Activated T-helper 2 cell treated with anti-CD3 and anti-CD28 coated beads, Interferon-gamma antibody, Interleukin-2, Interleukin-4, amounts not matched to agents 10 μg/mL and 5 μg/mL and 100 μg/mL, durations not matched to agents 14 hours and 24 hours and 36 hours (primary cell): ENCODE measurements at regions not wholly inside any gene's neighbourhood (a gene's known extent, or its start where the extent isn't known, plus 50 kb on each side); places are given as distances from the start of the nearest gene placed in this dataset.

Experiments
- DNase-seq: peaks from one replicate; pipeline ENCODE4 v3.0.0; 2021; ENCODE audit warnings: low spot score
- H3K27ac Mint-ChIP-seq: one replicate; pipeline ENCODE4 v1.8.0; 2021; ENCODE audit warnings: mixed read lengths
- H3K27me3 Mint-ChIP-seq: one replicate; pipeline ENCODE4 v1.8.0; 2021; ENCODE audit warnings: low read depth, mixed read lengths
- H3K36me3 Mint-ChIP-seq: one replicate; pipeline ENCODE4 v1.8.0; 2021; ENCODE audit warnings: low read depth, mixed read lengths
- H3K4me1 Mint-ChIP-seq: one replicate; pipeline ENCODE4 v1.8.0; 2021; ENCODE audit warnings: low read depth, mixed read lengths
- H3K4me3 Mint-ChIP-seq: one replicate; pipeline ENCODE4 v1.8.0; 2021; ENCODE audit warnings: low read depth, mild to moderate bottlenecking, moderate library complexity, mixed read lengths
- H3K9me3 Mint-ChIP-seq: one replicate; pipeline ENCODE4 v1.8.0; 2021; ENCODE audit warnings: mixed read lengths
- intact Hi-C: fragments of 100-400 bp; cut with micrococcal nuclease; formaldehyde crosslinking; loops from one replicate; pipeline ENCODE4 v1.15.1; 2023

DNA sequence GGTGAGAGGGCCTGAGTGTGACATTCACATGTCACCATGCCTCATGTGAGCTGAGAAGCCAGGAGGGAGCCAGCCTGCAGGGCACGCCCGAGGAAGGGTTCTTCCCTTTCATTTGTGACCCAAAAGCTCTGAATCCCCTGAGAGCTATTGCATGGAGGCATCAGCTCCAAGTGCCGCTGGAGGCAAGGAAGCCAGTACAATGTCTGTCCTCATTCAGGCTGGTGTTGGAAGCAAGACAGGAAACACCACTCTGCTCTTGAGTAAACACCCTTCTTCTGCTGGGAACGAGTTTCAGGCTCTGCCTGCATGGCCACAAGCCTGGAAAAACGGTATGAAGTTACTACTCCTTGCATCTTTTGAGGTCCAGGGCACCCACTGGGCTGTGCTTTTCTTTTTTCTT, 83.8 kb upstream of the LARGE1 start:
- no peaks in the 10 kb centered on the region for H3K4me1 Mint-ChIP-seq

DNA sequence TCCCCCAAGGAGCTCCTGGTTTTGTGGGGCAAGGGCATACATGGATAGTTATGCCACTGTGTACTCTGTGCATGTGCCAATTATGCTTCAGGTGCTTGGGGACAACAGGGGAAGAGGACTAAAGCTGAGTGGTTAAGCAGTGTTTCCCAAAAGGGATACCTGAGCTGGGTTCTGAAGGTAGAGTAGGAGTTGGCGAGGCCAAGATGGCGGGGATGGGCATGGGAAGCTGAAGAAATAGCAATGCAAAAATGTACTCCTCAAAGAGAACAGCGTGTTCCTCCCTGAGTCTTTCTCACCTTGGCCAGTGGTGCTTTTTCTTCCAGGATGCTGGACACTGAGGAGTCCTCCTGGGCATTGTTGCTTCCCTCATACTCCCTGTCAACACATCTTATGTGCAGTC, 90.0 kb upstream of the LARGE1 start:
- Mint-ChIP-seq H3K4me3 (no peak overlapping the region), H3K27me3 (no peaks in the 10 kb centered on the region), H3K4me1 (no peaks in the 10 kb centered on the region), H3K9me3 (peaks cover 44% of the 10 kb centered on the region), H3K27ac (no peak overlapping the region), H3K36me3 (no peaks in the 10 kb centered on the region)
- no peak for DNase-seq
- intact Hi-C loops, result no loop called here

More for the DNA sequence above, 83.8 kb upstream of the LARGE1 start:
- H3K27ac Mint-ChIP-seq, result no peak overlapping the region
- H3K9me3 Mint-ChIP-seq, result peaks cover 53% of the 10 kb centered on the region
- DNase-seq, result no peak
- H3K36me3 Mint-ChIP-seq, result no peaks in the 10 kb centered on the region
- intact Hi-C loops, result no loop called here
- no peak overlapping the region for H3K4me3 Mint-ChIP-seq
- no peaks in the 10 kb centered on the region for H3K27me3 Mint-ChIP-seq

- Mint-ChIP-seq H3K27me3 (no peaks in the 10 kb centered on the region), H3K27ac (no peak overlapping the region), H3K9me3 (peaks cover 43% of the 10 kb centered on the region), H3K36me3 (no peaks in the 10 kb centered on the region), H3K4me1 (no peaks in the 10 kb centered on the region), H3K4me3 (no peak overlapping the region)
- intact Hi-C loops, result no loop called here
- no peak for DNase-seq
These were observed 95.4 kb upstream of the LARGE1 start for GRCh38 chr22:34015642-34016041.

- H3K4me1 Mint-ChIP-seq, result no peaks in the 10 kb centered on the region
- no peaks in the 10 kb centered on the region for H3K36me3 Mint-ChIP-seq
- H3K27ac Mint-ChIP-seq, result no peak overlapping the region
- H3K9me3 Mint-ChIP-seq, result peaks cover 36% of the 10 kb centered on the region
- H3K4me3 Mint-ChIP-seq, result no peak overlapping the region
- no peak for DNase-seq
- intact Hi-C loops, result no loop called here
- H3K27me3 Mint-ChIP-seq, result no peaks in the 10 kb centered on the region
These were observed 96.9 kb upstream of the LARGE1 start for GRCh38 chr22:34017205-34017604.

GRCh38 chr22:34019190-34019845, 99.0 kb upstream of the LARGE1 start:
- Mint-ChIP-seq H3K27me3 (no peaks in the 10 kb centered on the region), H3K4me1 (no peaks in the 10 kb centered on the region), H3K27ac (no peak overlapping the region), H3K4me3 (no peak overlapping the region), H3K36me3 (no peaks in the 10 kb centered on the region), H3K9me3 (peaks cover 34% of the 10 kb centered on the region)
- no peak for DNase-seq
- intact Hi-C loops, result no loop called here

- no peaks in the 10 kb centered on the region for H3K27me3 Mint-ChIP-seq
- H3K4me3 Mint-ChIP-seq, result no peak overlapping the region
- intact Hi-C loops, result no loop called here
These were observed 114.9 kb upstream of the LARGE1 start for GRCh38 chr22:34035209-34035608.

GRCh38 chr22:34036931-34037330, 116.7 kb upstream of the LARGE1 start:
- intact Hi-C loops, result no loop called here
- Mint-ChIP-seq H3K36me3 (no peaks in the 10 kb centered on the region), H3K27ac (no peak overlapping the region), H3K27me3 (no peaks in the 10 kb centered on the region), H3K4me1 (no peaks in the 10 kb centered on the region), H3K9me3 (peaks cover 51% of the 10 kb centered on the region), H3K4me3 (no peak overlapping the region)
- DNase-seq, result no peak

More at GRCh38 chr22:34035209-34035608, 114.9 kb upstream of the LARGE1 start:
- Mint-ChIP-seq H3K27ac (no peak overlapping the region), H3K4me1 (no peaks in the 10 kb centered on the region), H3K9me3 (peaks cover 56% of the 10 kb centered on the region), H3K36me3 (no peaks in the 10 kb centered on the region)
- DNase-seq, result no peak

DNA sequence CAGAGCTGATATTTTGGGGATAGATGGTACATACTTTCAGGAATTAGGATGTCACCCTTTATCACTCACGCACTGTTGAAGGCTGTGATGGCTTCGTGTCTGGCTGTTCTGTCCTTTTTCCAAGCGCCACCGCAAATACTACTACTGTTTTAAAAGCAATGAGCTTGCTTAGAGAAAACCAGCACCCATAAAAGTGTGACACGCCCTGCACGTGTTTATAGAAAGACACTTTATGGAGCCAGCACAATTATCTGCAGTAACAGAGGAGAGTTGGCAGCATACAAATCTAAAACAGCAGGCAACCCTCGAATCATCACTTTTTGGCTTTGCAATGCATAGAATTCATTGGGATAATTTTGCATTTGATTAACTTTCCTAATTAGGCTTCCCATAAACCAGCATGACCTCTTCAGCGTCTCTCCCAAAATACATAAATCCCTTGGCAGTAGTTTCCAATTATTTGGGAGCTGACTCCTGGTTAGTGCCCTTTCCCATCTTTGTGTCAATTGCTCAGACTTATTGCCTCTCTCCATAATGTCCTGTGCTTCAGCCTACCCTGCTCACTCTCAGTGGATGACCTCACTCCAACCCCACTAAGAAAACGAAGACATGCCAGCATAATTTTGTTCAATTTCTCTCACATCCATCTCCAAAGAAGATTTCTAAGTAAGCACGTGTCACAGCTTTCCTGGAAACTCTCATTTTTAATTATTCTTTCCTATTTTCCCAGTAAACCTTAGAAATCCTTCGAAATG, 118.7 kb upstream of the LARGE1 start:
- no peaks in the 10 kb centered on the region for H3K36me3 Mint-ChIP-seq

DNA sequence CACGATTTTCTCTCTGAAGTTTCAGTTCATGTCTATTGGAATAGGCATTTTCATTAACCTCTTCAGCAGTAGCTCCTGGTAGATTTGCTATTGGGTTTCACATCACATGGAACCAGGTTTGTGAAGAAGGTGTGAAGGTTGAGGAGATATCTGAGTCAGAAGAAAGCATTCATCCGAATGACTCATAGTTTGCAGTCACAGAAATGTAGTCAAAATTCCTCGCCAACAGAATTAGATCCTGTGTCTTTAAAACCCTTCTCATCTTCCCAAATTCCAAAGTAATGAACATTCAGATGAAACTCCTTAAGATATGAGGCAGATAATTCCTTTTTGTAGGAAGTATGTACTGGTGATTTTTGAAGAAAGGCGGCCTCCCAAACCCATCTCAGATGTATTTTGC, 125.0 kb upstream of the LARGE1 start:
- Mint-ChIP-seq H3K4me1 (no peaks in the 10 kb centered on the region), H3K9me3 (peaks cover 42% of the 10 kb centered on the region), H3K36me3 (no peaks in the 10 kb centered on the region), H3K4me3 (no peak overlapping the region), H3K27me3 (no peaks in the 10 kb centered on the region), H3K27ac (no peak overlapping the region)
- DNase-seq, result no peak
- intact Hi-C loops, result no loop called here

More for the DNA sequence above, 118.7 kb upstream of the LARGE1 start:
- no peak overlapping the region for H3K27ac Mint-ChIP-seq
- H3K9me3 Mint-ChIP-seq, result peaks cover 47% of the 10 kb centered on the region
- no peak overlapping the region for H3K4me3 Mint-ChIP-seq
- no peaks in the 10 kb centered on the region for H3K27me3 Mint-ChIP-seq
- no peak for DNase-seq
- intact Hi-C loops, result no loop called here
- H3K4me1 Mint-ChIP-seq, result no peaks in the 10 kb centered on the region

DNA sequence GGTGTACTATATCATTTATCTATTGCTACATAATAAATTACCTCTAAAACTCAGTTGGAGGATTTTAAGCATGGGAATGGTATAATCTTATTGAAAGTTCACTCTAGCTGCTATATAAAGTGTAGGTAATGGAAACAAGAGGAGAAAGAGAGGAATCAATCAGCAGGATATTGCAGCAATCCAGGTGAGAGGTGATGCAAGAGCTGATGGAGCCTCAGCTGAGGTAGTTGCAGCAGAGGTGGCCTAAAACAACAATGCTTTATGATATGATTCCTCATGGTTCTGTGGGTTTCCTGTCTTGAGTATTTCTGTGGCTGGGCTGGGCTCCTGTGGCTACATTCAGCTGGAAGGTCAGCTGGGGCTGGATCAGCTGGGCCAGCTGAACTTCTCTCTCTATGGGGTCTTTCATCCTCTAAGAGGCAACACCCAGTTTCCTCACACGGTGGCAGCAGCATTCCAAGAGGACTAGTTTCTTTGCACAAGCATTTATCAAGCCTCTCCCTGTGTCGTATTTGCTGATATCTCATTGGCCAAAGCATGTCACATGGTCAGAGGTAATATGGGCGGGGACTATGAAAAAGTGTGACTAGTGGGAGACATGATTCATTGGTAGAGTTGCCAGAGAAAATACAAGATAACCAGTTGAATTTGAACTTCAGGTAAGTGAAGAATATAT, 135.4 kb upstream of the LARGE1 start:
- Mint-ChIP-seq H3K9me3 (peaks cover 52% of the 10 kb centered on the region), H3K4me1 (no peaks in the 10 kb centered on the region), H3K4me3 (no peak overlapping the region), H3K36me3 (no peaks in the 10 kb centered on the region), H3K27me3 (no peaks in the 10 kb centered on the region), H3K27ac (no peak overlapping the region)
- intact Hi-C loops, result no loop called here
- no peak for DNase-seq

DNA sequence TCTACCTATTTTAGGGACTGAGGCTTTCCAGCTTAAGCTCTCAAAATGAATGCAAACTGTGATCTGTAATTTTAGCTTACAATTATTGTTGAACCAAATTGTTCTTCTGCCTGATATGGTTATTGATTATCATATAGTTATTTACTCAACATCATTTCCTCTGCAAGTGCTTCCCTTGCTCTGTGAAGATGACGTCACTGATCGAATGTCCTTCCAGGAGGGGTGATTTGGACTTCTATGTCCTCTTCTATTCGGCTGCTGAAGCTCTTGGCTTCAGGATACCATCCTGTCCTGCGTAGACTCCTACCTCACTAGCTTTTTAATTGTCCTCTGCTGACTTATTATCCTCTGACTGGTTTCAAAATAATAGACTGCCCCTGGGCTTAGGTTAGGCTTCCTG, 137.4 kb upstream of the LARGE1 start:
- no peak for DNase-seq
- no peaks in the 10 kb centered on the region for H3K4me1 Mint-ChIP-seq
- H3K27me3 Mint-ChIP-seq, result no peaks in the 10 kb centered on the region
- peaks cover 50% of the 10 kb centered on the region for H3K9me3 Mint-ChIP-seq
- no peak overlapping the region for H3K4me3 Mint-ChIP-seq
- no peak overlapping the region for H3K27ac Mint-ChIP-seq
- no peaks in the 10 kb centered on the region for H3K36me3 Mint-ChIP-seq
- intact Hi-C loops, result no loop called here

DNA sequence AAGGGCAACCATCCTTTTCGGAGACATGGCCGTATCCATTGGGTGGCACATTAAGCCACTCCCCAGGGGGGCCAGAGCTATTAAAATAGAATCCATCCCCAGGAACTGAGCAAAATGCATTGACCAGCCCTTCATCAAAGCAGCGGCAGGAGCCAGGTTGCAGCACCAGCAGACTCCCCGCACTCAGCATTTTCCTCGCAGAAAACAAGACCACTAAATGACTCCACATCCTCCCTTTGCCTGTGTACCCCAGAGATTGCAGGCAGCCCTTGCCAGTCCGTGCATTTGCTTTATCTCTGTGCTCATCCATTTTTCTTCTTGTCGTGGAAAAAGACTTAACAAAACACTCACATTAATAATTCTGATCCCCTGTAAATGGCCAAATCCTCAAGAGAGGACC, 144.4 kb upstream of the LARGE1 start:
- H3K36me3 Mint-ChIP-seq, result no peaks in the 10 kb centered on the region
- no peaks in the 10 kb centered on the region for H3K4me1 Mint-ChIP-seq
- DNase-seq, result no peak

DNA sequence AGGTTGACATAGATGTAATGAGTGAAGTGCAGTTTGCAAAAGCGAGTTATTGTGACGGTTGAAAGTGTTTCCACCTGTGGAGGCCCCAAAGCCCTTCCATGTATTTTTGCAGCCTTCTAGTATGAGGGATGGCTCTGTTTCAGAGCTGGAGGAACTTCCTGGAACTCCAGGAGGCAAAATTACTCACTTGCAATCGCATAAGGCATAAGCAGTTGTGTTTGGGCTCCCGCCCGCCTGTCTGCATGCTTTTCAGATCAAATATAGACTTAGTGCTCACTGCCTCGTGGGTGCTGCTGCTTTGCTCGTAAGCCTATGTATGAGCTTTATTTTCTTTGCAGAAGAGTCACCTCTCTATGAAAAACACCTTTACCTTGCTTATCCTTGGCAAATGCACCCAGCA, 146.8 kb upstream of the LARGE1 start:
- intact Hi-C loops, result no loop called here
- Mint-ChIP-seq H3K27ac (no peak overlapping the region), H3K27me3 (no peaks in the 10 kb centered on the region)

More for the DNA sequence above, 144.4 kb upstream of the LARGE1 start:
- H3K4me3 Mint-ChIP-seq, result no peak overlapping the region
- intact Hi-C loops, result no loop called here
- H3K27ac Mint-ChIP-seq, result no peak overlapping the region
- peaks cover 37% of the 10 kb centered on the region for H3K9me3 Mint-ChIP-seq
- H3K27me3 Mint-ChIP-seq, result no peaks in the 10 kb centered on the region

More for the DNA sequence above, 146.8 kb upstream of the LARGE1 start:
- no peaks in the 10 kb centered on the region for H3K4me1 Mint-ChIP-seq
- H3K4me3 Mint-ChIP-seq, result no peak overlapping the region
- H3K36me3 Mint-ChIP-seq, result no peaks in the 10 kb centered on the region
- peaks cover 48% of the 10 kb centered on the region for H3K9me3 Mint-ChIP-seq
- DNase-seq, result no peak
